ENCODE measurements at regions not wholly inside any gene's neighbourhood (a gene's known extent, or its start where the extent isn't known, plus 50 kb on each side); places are given as distances from the start of the nearest gene placed in this dataset.

DNA sequence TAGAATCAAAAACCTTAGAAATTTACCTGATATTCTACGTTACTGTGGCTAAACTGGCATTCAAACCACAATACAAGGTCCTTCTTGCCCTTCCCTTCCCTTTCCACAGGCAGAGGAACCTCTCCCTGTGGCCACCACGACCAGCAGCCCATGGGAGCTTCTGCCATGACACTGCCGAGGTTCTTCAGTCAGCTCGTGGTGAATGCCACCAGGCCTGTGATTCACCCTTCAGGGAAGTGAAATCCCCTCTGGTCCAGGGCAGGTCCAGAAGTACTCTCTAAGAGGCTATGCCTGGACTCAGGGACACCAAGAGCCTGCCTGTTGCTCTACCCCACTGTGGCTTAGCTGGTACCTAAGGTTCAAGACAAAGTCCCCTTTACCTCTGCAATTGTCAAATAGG, 123.0 kb downstream of the HTR1B start:
- Histone ChIP-seq H3K9ac (ENCODE audit: low read depth, low read length, poor library complexity) (no peak overlapping the region), H3K79me1 (ENCODE audit: low read depth, low read length) (peaks cover 1% of the 10 kb centered on the region), H3K4me2 (ENCODE audit: insufficient read depth, low read length, poor library complexity, severe bottlenecking) (no peak overlapping the region), H3K18ac (ENCODE audit: low read length) (peak overlapping the region; percentile 27), H2AK5ac (ENCODE audit: low read depth, low read length) (no peak overlapping the region), H2BK15ac (ENCODE audit: low read length) (no peak overlapping the region), H4K8ac (ENCODE audit: low read depth, low read length) (no peak overlapping the region), H3K4me1 (ENCODE audit: control insufficient read depth in 2 of 2, insufficient read depth in 1 of 2, low read depth in 1 of 2, low read length in 2 of 2) (no peaks in the 10 kb centered on the region), H2AFZ (ENCODE audit: low read length) (no peak overlapping the region), H3K23ac (ENCODE audit: low read depth, low read length, poor library complexity) (no peak overlapping the region), H2BK5ac (ENCODE audit: low read length) (no peak overlapping the region), H4K91ac (ENCODE audit: low read depth, low read length, poor library complexity) (no peak overlapping the region), H3K9me3 (replicated peaks in 1 of 2; ENCODE audit: control insufficient read depth in 2 of 2, insufficient read depth in 1 of 2, low read depth in 1 of 2, low read length in 2 of 2) (peaks cover 0 to 2% of the 10 kb centered on the region in 2 donors), H3K36me3 (replicated peaks in 1 of 2; ENCODE audit: control insufficient read depth in 2 of 2, insufficient read depth in 2 of 2, low read length in 2 of 2) (no peaks in the 10 kb centered on the region), H3K14ac (ENCODE audit: low read length) (no peak overlapping the region), H2BK120ac (ENCODE audit: low read depth, low read length) (no peak overlapping the region), H2BK12ac (ENCODE audit: low read length) (no peak overlapping the region), H3K4me3 (ENCODE audit: low read length in 2 of 2) (no peak overlapping the region), H3K27ac (replicated peaks; ENCODE audit: low read length) (no peak overlapping the region), H3K27me3 (ENCODE audit: control insufficient read depth in 3 of 3, insufficient read depth in 3 of 3, low read depth in 1 of 3, low read length in 3 of 3) (no peaks in the 10 kb centered on the region), H3K4ac (ENCODE audit: low read length) (no peak overlapping the region)
- DNase-seq (ENCODE audit: low spot score): no peak
- no CpG with 5 or more reads among the region's 4 CpGs for WGBS, 2 donors (ENCODE audit: extremely low coverage in 2 of 2, insufficient read length in 2 of 2, insufficient replicate concordance in 1 of 2)

DNA sequence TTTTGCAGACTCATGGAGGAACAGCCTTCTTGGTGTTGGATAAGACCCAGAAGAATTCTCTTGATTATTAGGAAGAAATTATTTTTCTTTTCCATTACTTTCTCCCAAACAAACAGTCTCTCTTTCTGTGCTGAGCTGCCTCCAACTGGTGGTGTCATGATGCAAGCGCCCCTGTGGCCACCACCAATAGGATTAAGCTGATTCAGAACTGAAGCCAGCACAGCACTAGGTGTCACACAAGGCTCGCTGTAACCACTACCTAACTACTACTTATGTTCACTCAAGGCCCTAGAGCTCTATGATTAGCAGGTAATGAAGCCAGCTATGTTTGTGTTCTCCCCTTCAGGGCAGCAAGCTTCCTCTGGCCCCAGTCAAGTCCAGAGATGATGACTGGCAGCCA, 123.4 kb downstream of the HTR1B start:
- no peak overlapping the region for H3K4me2 ChIP-seq (ENCODE audit: insufficient read depth, low read length, poor library complexity, severe bottlenecking)
- no peak overlapping the region for H3K4ac ChIP-seq (ENCODE audit: low read length)

DNA sequence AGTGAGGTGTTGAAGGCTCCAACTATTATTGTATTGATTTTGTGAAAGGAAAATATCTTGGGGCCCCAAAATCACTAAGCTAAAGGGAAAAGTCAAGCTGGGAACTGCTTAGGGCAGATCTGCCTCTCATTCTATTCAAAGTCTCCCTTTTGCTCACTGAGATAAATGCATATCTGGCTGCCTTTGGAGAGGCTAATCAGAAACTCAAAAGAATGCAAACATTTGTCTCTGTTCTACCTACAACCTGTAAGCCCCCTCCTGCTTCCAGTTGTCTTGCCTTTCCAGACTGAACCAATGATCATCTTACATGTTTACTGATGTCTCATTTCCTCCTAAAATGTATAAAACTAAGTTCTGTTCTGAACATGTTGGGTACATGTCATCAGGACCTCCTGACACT, 125.9 kb downstream of the HTR1B start:
- Histone ChIP-seq H3K36me3 (replicated peaks in 1 of 2; ENCODE audit: control insufficient read depth in 2 of 2, insufficient read depth in 2 of 2, low read length in 2 of 2) (no peaks in the 10 kb centered on the region), H3K27ac (replicated peaks; ENCODE audit: low read length) (no peak overlapping the region), H3K27me3 (ENCODE audit: control insufficient read depth in 3 of 3, insufficient read depth in 3 of 3, low read depth in 1 of 3, low read length in 3 of 3) (no peaks in the 10 kb centered on the region), H3K4ac (ENCODE audit: low read length) (no peak overlapping the region), H2BK5ac (ENCODE audit: low read length) (no peak overlapping the region), H2BK15ac (ENCODE audit: low read length) (no peak overlapping the region), H3K14ac (ENCODE audit: low read length) (no peak overlapping the region), H3K4me2 (ENCODE audit: insufficient read depth, low read length, poor library complexity, severe bottlenecking) (no peak overlapping the region), H3K9me3 (replicated peaks in 1 of 2; ENCODE audit: control insufficient read depth in 2 of 2, insufficient read depth in 1 of 2, low read depth in 1 of 2, low read length in 2 of 2) (peaks cover 0 to 7% of the 10 kb centered on the region in 2 donors), H3K4me1 (ENCODE audit: control insufficient read depth in 2 of 2, insufficient read depth in 1 of 2, low read depth in 1 of 2, low read length in 2 of 2) (no peaks in the 10 kb centered on the region), H2BK12ac (ENCODE audit: low read length) (no peak overlapping the region), H4K91ac (ENCODE audit: low read depth, low read length, poor library complexity) (no peak overlapping the region), H2BK120ac (ENCODE audit: low read depth, low read length) (no peak overlapping the region), H4K8ac (ENCODE audit: low read depth, low read length) (no peak overlapping the region), H3K4me3 (ENCODE audit: low read length in 2 of 2) (no peak overlapping the region), H3K9ac (ENCODE audit: low read depth, low read length, poor library complexity) (no peak overlapping the region), H3K23ac (ENCODE audit: low read depth, low read length, poor library complexity) (no peak overlapping the region), H2AFZ (ENCODE audit: low read length) (no peak overlapping the region), H3K18ac (ENCODE audit: low read length) (no peak overlapping the region), H2AK5ac (ENCODE audit: low read depth, low read length) (no peak overlapping the region), H3K79me1 (ENCODE audit: low read depth, low read length) (peaks cover 1% of the 10 kb centered on the region)
- no peak for DNase-seq (ENCODE audit: low spot score)

More for the DNA sequence above, 123.4 kb downstream of the HTR1B start:
- H2BK12ac ChIP-seq (ENCODE audit: low read length): no peak overlapping the region
- no peak overlapping the region for H3K18ac ChIP-seq (ENCODE audit: low read length)
- WGBS, 2 donors (ENCODE audit: extremely low coverage in 2 of 2, insufficient read length in 2 of 2, insufficient replicate concordance in 1 of 2): no CpG with 5 or more reads among the region's 2 CpGs
- no peak overlapping the region for H2AFZ ChIP-seq (ENCODE audit: low read length)
- H4K8ac ChIP-seq (ENCODE audit: low read depth, low read length): no peak overlapping the region
- H3K23ac ChIP-seq (ENCODE audit: low read depth, low read length, poor library complexity): no peak overlapping the region
- no peak overlapping the region for H2BK15ac ChIP-seq (ENCODE audit: low read length)
- H3K79me1 ChIP-seq (ENCODE audit: low read depth, low read length): peaks cover 1% of the 10 kb centered on the region
- no peak overlapping the region for H3K4me3 ChIP-seq (ENCODE audit: low read length in 2 of 2)
- H3K27me3 ChIP-seq (ENCODE audit: control insufficient read depth in 3 of 3, insufficient read depth in 3 of 3, low read depth in 1 of 3, low read length in 3 of 3): no peaks in the 10 kb centered on the region
- H2BK5ac ChIP-seq (ENCODE audit: low read length): no peak overlapping the region
- H3K27ac ChIP-seq (replicated peaks; ENCODE audit: low read length): no peak overlapping the region
- peaks cover 0 to 2% of the 10 kb centered on the region in 2 donors for H3K9me3 ChIP-seq (replicated peaks in 1 of 2; ENCODE audit: control insufficient read depth in 2 of 2, insufficient read depth in 1 of 2, low read depth in 1 of 2, low read length in 2 of 2)
- H3K4me1 ChIP-seq (ENCODE audit: control insufficient read depth in 2 of 2, insufficient read depth in 1 of 2, low read depth in 1 of 2, low read length in 2 of 2): no peaks in the 10 kb centered on the region
- no peak overlapping the region for H3K9ac ChIP-seq (ENCODE audit: low read depth, low read length, poor library complexity)
- no peak overlapping the region for H2AK5ac ChIP-seq (ENCODE audit: low read depth, low read length)
- no peak for DNase-seq (ENCODE audit: low spot score)
- H3K36me3 ChIP-seq (replicated peaks in 1 of 2; ENCODE audit: control insufficient read depth in 2 of 2, insufficient read depth in 2 of 2, low read length in 2 of 2): no peaks in the 10 kb centered on the region
- no peak overlapping the region for H4K91ac ChIP-seq (ENCODE audit: low read depth, low read length, poor library complexity)
- no peak overlapping the region for H3K14ac ChIP-seq (ENCODE audit: low read length)
- no peak overlapping the region for H2BK120ac ChIP-seq (ENCODE audit: low read depth, low read length)

DNA sequence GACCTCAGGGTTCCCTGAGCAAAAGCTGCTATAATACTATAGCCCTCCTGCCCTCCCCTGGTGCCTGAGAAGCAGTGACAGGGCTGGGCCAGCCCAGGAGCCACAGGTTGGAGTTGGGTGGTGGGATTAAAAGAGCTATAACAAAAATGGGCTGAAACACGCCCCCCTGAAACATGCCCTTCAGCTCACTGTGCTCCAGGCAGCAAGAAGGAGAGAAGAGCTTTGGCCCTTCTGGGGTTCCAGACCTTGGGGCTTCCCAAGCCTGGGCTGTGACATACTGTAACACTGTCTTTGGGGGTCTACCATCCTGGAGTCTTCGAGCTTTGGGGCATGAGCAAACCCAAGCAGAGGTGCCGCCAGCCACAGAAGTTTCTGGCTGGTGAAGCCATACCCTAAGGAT, 129.2 kb downstream of the HTR1B start:
- Histone ChIP-seq H3K27me3 (ENCODE audit: control insufficient read depth in 3 of 3, insufficient read depth in 3 of 3, low read depth in 1 of 3, low read length in 3 of 3) (no peaks in the 10 kb centered on the region), H3K4me3 (ENCODE audit: low read length in 2 of 2) (no peak overlapping the region), H3K4me1 (ENCODE audit: control insufficient read depth in 2 of 2, insufficient read depth in 1 of 2, low read depth in 1 of 2, low read length in 2 of 2) (no peaks in the 10 kb centered on the region), H3K9ac (ENCODE audit: low read depth, low read length, poor library complexity) (no peak overlapping the region), H2BK12ac (ENCODE audit: low read length) (no peak overlapping the region), H2AFZ (ENCODE audit: low read length) (no peak overlapping the region), H3K27ac (replicated peaks; ENCODE audit: low read length) (no peak overlapping the region), H3K36me3 (replicated peaks in 1 of 2; ENCODE audit: control insufficient read depth in 2 of 2, insufficient read depth in 2 of 2, low read length in 2 of 2) (no peaks in the 10 kb centered on the region), H4K8ac (ENCODE audit: low read depth, low read length) (no peak overlapping the region), H3K79me1 (ENCODE audit: low read depth, low read length) (no peaks in the 10 kb centered on the region), H3K14ac (ENCODE audit: low read length) (no peak overlapping the region), H3K18ac (ENCODE audit: low read length) (no peak overlapping the region), H3K4ac (ENCODE audit: low read length) (no peak overlapping the region), H2BK15ac (ENCODE audit: low read length) (no peak overlapping the region), H3K9me3 (replicated peaks in 1 of 2; ENCODE audit: control insufficient read depth in 2 of 2, insufficient read depth in 1 of 2, low read depth in 1 of 2, low read length in 2 of 2) (peaks cover 0 to 7% of the 10 kb centered on the region in 2 donors), H2BK120ac (ENCODE audit: low read depth, low read length) (no peak overlapping the region), H2BK5ac (ENCODE audit: low read length) (no peak overlapping the region), H4K91ac (ENCODE audit: low read depth, low read length, poor library complexity) (no peak overlapping the region), H3K4me2 (ENCODE audit: insufficient read depth, low read length, poor library complexity, severe bottlenecking) (no peak overlapping the region), H2AK5ac (ENCODE audit: low read depth, low read length) (no peak overlapping the region), H3K23ac (ENCODE audit: low read depth, low read length, poor library complexity) (no peak overlapping the region)
- DNase-seq (ENCODE audit: low spot score): no peak
- WGBS, 2 donors (ENCODE audit: extremely low coverage in 2 of 2, insufficient read length in 2 of 2, insufficient replicate concordance in 1 of 2): no CpG with 5 or more reads among the region's 3 CpGs

All from neuronal stem cell (in vitro differentiated cells).